IMR-90 (cell line): ENCODE measurements at regions not wholly inside any gene's neighbourhood (a gene's known extent, or its start where the extent isn't known, plus 50 kb on each side); places are given as distances from the start of the nearest gene placed in this dataset.

Experiments
- ATAC-seq: fragments of 200-7000 bp; cut with Tn5 transposase; 2 replicates; pipeline ENCODE4 v1.9.1; 2020; ENCODE audit warnings: low read depth, mild to moderate bottlenecking, moderate library complexity
- BruUV-seq: library from RNA; stranded (reverse); fragments of 400-500 nt; replicated peaks from 2 replicates; lab custom pipeline; 2021; lab: Mats Ljungman, UMichigan
- CTCF ChIA-PET: fragments of 300-600 bp; formaldehyde crosslinking; extraction: SDS; loops from one replicate; lab custom pipeline; 2021; ENCODE audit warnings: antibody characterized with exemption; lab: Yijun Ruan, JAX
- POLR2A ChIA-PET: fragments of 300-600 bp; sonication (Branson Sonifier 250); formaldehyde crosslinking; loops from one replicate; lab custom pipeline; 2022; ENCODE audit warnings: antibody characterized with exemption; ENCODE audit not compliant: unreplicated experiment; lab: Charles Lee
- DNase-seq: peaks from one replicate; pipeline ENCODE4 v3.0.0; 2013
- H2AFZ ChIP-seq: replicated peaks from 2 replicates; pipeline ENCODE3; 2013; ENCODE audit warnings: low read length, mild to moderate bottlenecking; ENCODE audit not compliant: poor library complexity
- H2AK5ac ChIP-seq: 2 replicates; pipeline ENCODE4 v1.6.1; 2013; ENCODE audit warnings: low read depth, low read length, inconsistent platforms
- H2AK9ac ChIP-seq: replicated peaks from 2 replicates; pipeline ENCODE3; 2013; ENCODE audit warnings: mild to moderate bottlenecking, low read depth, low read length, moderate library complexity; ENCODE audit not compliant: poor library complexity
- H2BK120ac ChIP-seq: 2 replicates; pipeline ENCODE4 v1.6.1; 2013; ENCODE audit warnings: low read depth, low read length, inconsistent platforms
- H2BK15ac ChIP-seq: 3 replicates; pipeline ENCODE4 v1.6.1; 2013; ENCODE audit warnings: low read depth, low read length, inconsistent platforms
- H2BK20ac ChIP-seq: 2 replicates; pipeline ENCODE4 v1.6.1; 2013; ENCODE audit warnings: low read depth, mild to moderate bottlenecking, inconsistent platforms, low read length, moderate library complexity
- H2BK5ac ChIP-seq: 2 replicates; pipeline ENCODE4 v1.6.1; 2013; ENCODE audit warnings: mild to moderate bottlenecking, low read depth, low read length, inconsistent platforms; ENCODE audit not compliant: poor library complexity, severe bottlenecking
- H3K14ac ChIP-seq: replicated peaks from 2 replicates; pipeline ENCODE4 v1.6.1; 2013; ENCODE audit warnings: low read depth, low read length, inconsistent platforms
- H3K18ac ChIP-seq: 2 replicates; pipeline ENCODE4 v1.6.1; 2013; ENCODE audit warnings: low read depth, low read length, control low read depth
- H3K23ac ChIP-seq: 2 replicates; pipeline ENCODE4 v1.6.1; 2013; ENCODE audit warnings: low read depth, low read length, inconsistent platforms
- H3K27ac ChIP-seq: 2 replicates; pipeline ENCODE4 v1.5.1; 2013; ENCODE audit warnings: mild to moderate bottlenecking, control low read depth, low read length; ENCODE audit not compliant: insufficient read depth
- H3K27me3 ChIP-seq: 2 replicates; pipeline ENCODE4 v1.6.1; 2013; ENCODE audit warnings: low read length; ENCODE audit not compliant: control insufficient read depth, insufficient read depth
- H3K36me3 ChIP-seq: 2 replicates; pipeline ENCODE4 v1.6.1; 2013; ENCODE audit warnings: low read length, mixed read lengths; ENCODE audit not compliant: control insufficient read depth, insufficient read depth
- H3K4ac ChIP-seq: 2 replicates; pipeline ENCODE4 v1.6.1; 2013; ENCODE audit warnings: low read depth, low read length, inconsistent platforms
- H3K4me1 ChIP-seq: 2 replicates; pipeline ENCODE4 v1.6.1; 2013; ENCODE audit warnings: low read length, mixed read lengths; ENCODE audit not compliant: control insufficient read depth, insufficient read depth
- H3K4me2 ChIP-seq: 2 replicates; pipeline ENCODE4 v1.6.1; 2013; ENCODE audit warnings: low read depth, mild to moderate bottlenecking, control low read depth, low read length, moderate library complexity
- H3K4me3 ChIP-seq: 2 replicates; pipeline ENCODE4 v1.5.1; 2013; ENCODE audit warnings: low read depth, mild to moderate bottlenecking, control low read depth, low read length, moderate library complexity; ENCODE audit not compliant: insufficient read depth
- H3K56ac ChIP-seq: 2 replicates; pipeline ENCODE4 v1.6.1; 2013; ENCODE audit warnings: low read length, inconsistent platforms; ENCODE audit not compliant: insufficient read depth; ENCODE audit errors: extremely low read depth
- H3K79me1 ChIP-seq, 2 experiments: 2 replicates each; pipeline ENCODE4 v1.6.1; 2013; ENCODE audit warnings: low read length in 2 of 2, inconsistent platforms in 1 of 2, low read depth in 1 of 2
- H3K9ac ChIP-seq: 2 replicates; pipeline ENCODE4 v1.6.1; 2013; ENCODE audit warnings: low read depth, low read length, control low read depth
- H3K9me1 ChIP-seq: 2 replicates; pipeline ENCODE4 v1.6.1; 2013; ENCODE audit warnings: low read length, inconsistent platforms; ENCODE audit not compliant: insufficient read depth
- H3K9me3 ChIP-seq: 2 replicates; pipeline ENCODE4 v1.6.1; 2013; ENCODE audit warnings: low read length; ENCODE audit not compliant: control insufficient read depth, insufficient read depth
- H4K20me1 ChIP-seq: 2 replicates; pipeline ENCODE4 v1.6.1; 2013; ENCODE audit warnings: low read length, inconsistent platforms; ENCODE audit not compliant: insufficient read depth
- H4K5ac ChIP-seq: 2 replicates; pipeline ENCODE4 v1.6.1; 2013; ENCODE audit warnings: mild to moderate bottlenecking, low read depth, low read length, control low read depth
- H4K8ac ChIP-seq, 2 experiments: 2 replicates each; pipeline ENCODE4 v1.6.1; 2013; ENCODE audit warnings: low read depth in 2 of 2, low read length in 2 of 2, control low read depth in 1 of 2, inconsistent platforms in 1 of 2
- H4K91ac ChIP-seq: 2 replicates; pipeline ENCODE4 v1.6.1; 2013; ENCODE audit warnings: low read depth, low read length, inconsistent platforms; ENCODE audit not compliant: insufficient read depth
- BHLHE40 ChIP-seq: fragments of 150-350 bp; IDR thresholded peaks from 2 replicates; pipeline ENCODE4 v1.6.1; 2016; ENCODE audit warnings: mild to moderate bottlenecking, low read depth, low read length
- CEBPB ChIP-seq: IDR thresholded peaks from 2 replicates; pipeline ENCODE4 v1.6.1; 2012; ENCODE audit warnings: low read depth, low read length, improper control_type of control experiment
- CHD1 ChIP-seq: IDR thresholded peaks from 2 replicates; pipeline ENCODE4 v1.6.1; 2012; ENCODE audit warnings: low read depth, low read length, improper control_type of control experiment
- FOS ChIP-seq: fragments of 150-350 bp; IDR thresholded peaks from 2 replicates; pipeline ENCODE4 v1.6.1; 2016; ENCODE audit warnings: low read depth, low read length
- MAFK ChIP-seq: IDR thresholded peaks from 2 replicates; pipeline ENCODE4 v1.6.1; 2012; ENCODE audit warnings: low read depth, low read length, improper control_type of control experiment
- MAZ ChIP-seq: IDR thresholded peaks from 2 replicates; pipeline ENCODE4 v1.6.1; 2012; ENCODE audit warnings: low read depth, mild to moderate bottlenecking, low read length, improper control_type of control experiment, moderate library complexity, borderline replicate concordance
- MXI1 ChIP-seq: IDR thresholded peaks from 2 replicates; pipeline ENCODE4 v1.6.1; 2012; ENCODE audit warnings: low read depth, mild to moderate bottlenecking, low read length, moderate library complexity, borderline replicate concordance
- NFE2L2 ChIP-seq: fragments of 150-350 bp; IDR thresholded peaks from 2 replicates; pipeline ENCODE4 v1.6.1; 2016; ENCODE audit warnings: low read depth, mild to moderate bottlenecking, low read length
- POLR2A ChIP-seq: IDR thresholded peaks from 2 replicates; pipeline ENCODE4 v1.6.1; 2012; ENCODE audit warnings: mild to moderate bottlenecking, low read depth, low read length
- RAD21 ChIP-seq: IDR thresholded peaks from 2 replicates; pipeline ENCODE4 v1.6.1; 2012; ENCODE audit warnings: low read length, improper control_type of control experiment
- RCOR1 ChIP-seq: IDR thresholded peaks from 2 replicates; pipeline ENCODE4 v1.6.1; 2012; ENCODE audit warnings: mild to moderate bottlenecking, low read length, improper control_type of control experiment; ENCODE audit not compliant: insufficient replicate concordance
- RFX5 ChIP-seq: IDR thresholded peaks from 2 replicates; pipeline ENCODE4 v1.8.0; 2012; ENCODE audit warnings: low read depth, mild to moderate bottlenecking, low read length, moderate library complexity
- SMC3 ChIP-seq: fragments of 150-350 bp; IDR thresholded peaks from 2 replicates; pipeline ENCODE4 v1.6.1; 2016; ENCODE audit warnings: low read depth, mild to moderate bottlenecking, antibody characterized with exemption, low read length, moderate library complexity
- WGBS, 2 experiments: methylation state at CpG; one replicate each; pipeline versions ENCODE4 v1.1.5 to v1.1.7; 2013; ENCODE audit warnings: missing lambda C conversion rate in 2 of 2; ENCODE audit not compliant: insufficient read length in 1 of 2; ENCODE audit errors: extremely low coverage in 2 of 2; 5-methylcytosine and 5-hydroxymethylcytosine counted together
- dilution Hi-C: fragments of 300-500 bp; cut with HindIII; formaldehyde crosslinking; loops from one replicate; pipeline ENCODE4 v1.14.3; 2018; ENCODE audit warnings: low sequenced_read_pairs; ENCODE audit not compliant: unreplicated experiment
- in situ Hi-C: fragments of 300-500 bp; cut with MboI; formaldehyde crosslinking; loops from 3 replicates; pipeline ENCODE4 v1.14.3; 2019; ENCODE audit warnings: low sequenced_read_pairs, inconsistent platforms, mixed read lengths
- intact Hi-C: fragments of 100-400 bp; cut with micrococcal nuclease; formaldehyde crosslinking; loops from 2 replicates; pipeline ENCODE4 v1.10.0; 2022
- TF ChIP-seq, protein P1 (sequence below): fragments of 150-350 bp; IDR thresholded peaks from 2 replicates; pipeline ENCODE4 v1.6.1; 2017; ENCODE audit warnings: mild to moderate bottlenecking, antibody characterized with exemption, low read length, low read depth
- TF ChIP-seq, protein P2 (sequence below): conservative IDR thresholded peaks from 2 replicates; pipeline ENCODE4 v1.5.1; 2012; ENCODE audit warnings: mild to moderate bottlenecking, low read depth, low read length, improper control_type of control experiment
- TF ChIP-seq, protein P3 (sequence below): fragments of 150-350 bp; IDR thresholded peaks from 2 replicates; pipeline ENCODE4 v1.6.1; 2016; ENCODE audit warnings: low read depth, mild to moderate bottlenecking, low read length, moderate library complexity, borderline replicate concordance

DNA sequence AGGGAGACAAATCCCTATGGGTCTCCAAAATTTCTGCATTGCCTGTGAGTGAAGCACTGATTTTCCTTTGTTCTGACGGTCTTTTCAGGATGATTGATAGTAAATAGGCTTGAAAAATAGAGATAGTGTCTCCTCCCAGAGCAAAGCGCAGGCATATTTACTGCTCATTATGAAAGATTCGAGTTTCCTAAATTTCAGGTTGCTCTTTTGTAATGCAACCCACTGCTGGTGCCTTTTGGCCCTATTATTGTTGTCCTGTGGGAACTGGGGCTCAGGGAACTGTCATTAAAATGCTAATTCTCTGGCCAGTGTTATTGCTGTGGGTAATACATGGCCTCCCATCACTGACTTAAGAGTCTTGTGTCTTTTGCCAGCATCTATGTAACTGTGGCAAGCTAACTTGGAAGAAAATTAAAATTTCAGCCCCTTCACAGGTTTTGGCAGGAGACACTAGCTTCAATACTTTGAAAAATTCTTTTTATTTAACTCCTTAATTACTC, 754.1 kb upstream of the MAP3K7 start:
- no TSS peak for BruUV-seq
- WGBS, 2 experiments, result no CpG with 5 or more reads among the region's 3 CpGs

More for the DNA sequence above, 754.1 kb upstream of the MAP3K7 start:
- dilution Hi-C loops, result no loop called here
- Histone ChIP-seq H3K4ac (no peak overlapping the region), H3K36me3 (no peaks in the 10 kb centered on the region), H3K27ac (no peak overlapping the region), H3K4me3 (no peak overlapping the region), H3K23ac (no peak overlapping the region), H3K27me3 (no peaks in the 10 kb centered on the region; the same call in 1 of the 2 replicates), H3K9me3 (no peaks in the 10 kb centered on the region), H4K8ac (no peak overlapping the region), H4K5ac (no peak overlapping the region), H3K18ac (no peak overlapping the region), H3K4me2 (no peak overlapping the region), H2BK5ac (no peak overlapping the region), H2AK9ac (no peak overlapping the region), H3K79me1 (no peaks in the 10 kb centered on the region), H4K20me1 (no peaks in the 10 kb centered on the region), H4K91ac (no peak overlapping the region), H2BK15ac (no peak overlapping the region), H3K9ac (no peak overlapping the region), H2BK120ac (no peak overlapping the region), H3K9me1 (no peaks in the 10 kb centered on the region), H2AFZ (no peak overlapping the region), H3K56ac (no peak overlapping the region), H2BK20ac (no peak overlapping the region), H2AK5ac (no peak overlapping the region), H3K4me1 (no peaks in the 10 kb centered on the region), H3K14ac (no peak overlapping the region)
- ATAC-seq, result no peak
- intact Hi-C loops, result no loop called here
- POLR2A ChIA-PET, result no interaction called here
- in situ Hi-C loops, result no loop called here
- TF ChIP-seq MXI1 (no peak), SMC3 (no peak), FOS (no peak), NFE2L2 (no peak), MAZ (no peak), POLR2A (no peak), CHD1 (no peak), RCOR1 (no peak), MAFK (no peak), RFX5 (no peak), CEBPB (no peak), RAD21 (no peak), BHLHE40 (no peak)
- TF ChIP-seq, protein P1, sequence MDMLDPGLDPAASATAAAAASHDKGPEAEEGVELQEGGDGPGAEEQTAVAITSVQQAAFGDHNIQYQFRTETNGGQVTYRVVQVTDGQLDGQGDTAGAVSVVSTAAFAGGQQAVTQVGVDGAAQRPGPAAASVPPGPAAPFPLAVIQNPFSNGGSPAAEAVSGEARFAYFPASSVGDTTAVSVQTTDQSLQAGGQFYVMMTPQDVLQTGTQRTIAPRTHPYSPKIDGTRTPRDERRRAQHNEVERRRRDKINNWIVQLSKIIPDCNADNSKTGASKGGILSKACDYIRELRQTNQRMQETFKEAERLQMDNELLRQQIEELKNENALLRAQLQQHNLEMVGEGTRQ, result no peak
- TF ChIP-seq, protein P2, sequence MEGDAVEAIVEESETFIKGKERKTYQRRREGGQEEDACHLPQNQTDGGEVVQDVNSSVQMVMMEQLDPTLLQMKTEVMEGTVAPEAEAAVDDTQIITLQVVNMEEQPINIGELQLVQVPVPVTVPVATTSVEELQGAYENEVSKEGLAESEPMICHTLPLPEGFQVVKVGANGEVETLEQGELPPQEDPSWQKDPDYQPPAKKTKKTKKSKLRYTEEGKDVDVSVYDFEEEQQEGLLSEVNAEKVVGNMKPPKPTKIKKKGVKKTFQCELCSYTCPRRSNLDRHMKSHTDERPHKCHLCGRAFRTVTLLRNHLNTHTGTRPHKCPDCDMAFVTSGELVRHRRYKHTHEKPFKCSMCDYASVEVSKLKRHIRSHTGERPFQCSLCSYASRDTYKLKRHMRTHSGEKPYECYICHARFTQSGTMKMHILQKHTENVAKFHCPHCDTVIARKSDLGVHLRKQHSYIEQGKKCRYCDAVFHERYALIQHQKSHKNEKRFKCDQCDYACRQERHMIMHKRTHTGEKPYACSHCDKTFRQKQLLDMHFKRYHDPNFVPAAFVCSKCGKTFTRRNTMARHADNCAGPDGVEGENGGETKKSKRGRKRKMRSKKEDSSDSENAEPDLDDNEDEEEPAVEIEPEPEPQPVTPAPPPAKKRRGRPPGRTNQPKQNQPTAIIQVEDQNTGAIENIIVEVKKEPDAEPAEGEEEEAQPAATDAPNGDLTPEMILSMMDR, result no peak
- TF ChIP-seq, protein P3, sequence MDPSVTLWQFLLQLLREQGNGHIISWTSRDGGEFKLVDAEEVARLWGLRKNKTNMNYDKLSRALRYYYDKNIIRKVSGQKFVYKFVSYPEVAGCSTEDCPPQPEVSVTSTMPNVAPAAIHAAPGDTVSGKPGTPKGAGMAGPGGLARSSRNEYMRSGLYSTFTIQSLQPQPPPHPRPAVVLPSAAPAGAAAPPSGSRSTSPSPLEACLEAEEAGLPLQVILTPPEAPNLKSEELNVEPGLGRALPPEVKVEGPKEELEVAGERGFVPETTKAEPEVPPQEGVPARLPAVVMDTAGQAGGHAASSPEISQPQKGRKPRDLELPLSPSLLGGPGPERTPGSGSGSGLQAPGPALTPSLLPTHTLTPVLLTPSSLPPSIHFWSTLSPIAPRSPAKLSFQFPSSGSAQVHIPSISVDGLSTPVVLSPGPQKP, result no peak
- CTCF ChIA-PET, result no interaction called here
- no peak for DNase-seq
